ENCODE measurements at regions not wholly inside any gene's neighbourhood (a gene's known extent, or its start where the extent isn't known, plus 50 kb on each side); places are given as distances from the start of the nearest gene placed in this dataset.

- FAIRE-seq: no peak
- no peaks in the 10 kb centered on the region for H3K27me3 ChIP-seq (ENCODE audit: control insufficient read depth, insufficient read depth, low read length)
These were observed 65.1 kb upstream of the ETV6 start for GRCh38 chr12:11584221-11584855.

GRCh38 chr12:11592484-11592883 lies 57.0 kb upstream of the ETV6 start:
- no peak for TF ChIP-seq CTCF (IDR thresholded peaks at IDR 0.05; ENCODE audit: borderline replicate concordance, extremely low read depth, insufficient read depth)
- no peak overlapping the region for H3K27ac ChIP-seq (ENCODE audit: low read depth in 2 of 2, low read length in 2 of 2)
- no peak overlapping the region for H3K9ac ChIP-seq (ENCODE audit: low read length in 3 of 3)
- H3K27me3 ChIP-seq (ENCODE audit: control insufficient read depth, insufficient read depth, low read length): no peaks in the 10 kb centered on the region
- H3K4me3 ChIP-seq (ENCODE audit: low read length in 3 of 3): no peak overlapping the region
- intact Hi-C loops (cut with DNase I): no loop called here
- DNase-seq: no peak
- H3K9me3 ChIP-seq (ENCODE audit: control insufficient read depth in 2 of 3, insufficient read depth in 1 of 3, low read length in 3 of 3): no peaks in the 10 kb centered on the region
- no peak for FAIRE-seq
- H3K36me3 ChIP-seq (ENCODE audit: control insufficient read depth in 2 of 3, insufficient read depth in 3 of 3, low read length in 3 of 3): no peaks in the 10 kb centered on the region
- no peaks in the 10 kb centered on the region for H3K4me1 ChIP-seq (ENCODE audit: control insufficient read depth in 2 of 3, insufficient read depth in 2 of 3, low read depth in 1 of 3, low read length in 3 of 3)

More at GRCh38 chr12:11584221-11584855, 65.1 kb upstream of the ETV6 start:
- no peaks in the 10 kb centered on the region for H3K9me3 ChIP-seq (ENCODE audit: control insufficient read depth in 2 of 3, insufficient read depth in 1 of 3, low read length in 3 of 3)
- no peak for TF ChIP-seq CTCF (IDR thresholded peaks at IDR 0.05; ENCODE audit: borderline replicate concordance, extremely low read depth, insufficient read depth)
- no peak for DNase-seq
- no peaks in the 10 kb centered on the region for H3K36me3 ChIP-seq (ENCODE audit: control insufficient read depth in 2 of 3, insufficient read depth in 3 of 3, low read length in 3 of 3)
- no peaks in the 10 kb centered on the region for H3K4me1 ChIP-seq (ENCODE audit: control insufficient read depth in 2 of 3, insufficient read depth in 2 of 3, low read depth in 1 of 3, low read length in 3 of 3)
- H3K4me3 ChIP-seq (ENCODE audit: low read length in 3 of 3): no peak overlapping the region
- no peak overlapping the region for H3K27ac ChIP-seq (ENCODE audit: low read depth in 2 of 2, low read length in 2 of 2)
- H3K9ac ChIP-seq (ENCODE audit: low read length in 3 of 3): no peak overlapping the region
- intact Hi-C loops (cut with DNase I): loop anchor here (5.0 to 10.0 kb wide), 2 partner anchors 448 to 740 kb away; no protein-coding TSS in a partner anchor

- no peak overlapping the region for H3K9ac ChIP-seq (ENCODE audit: low read length in 3 of 3)
- no peaks in the 10 kb centered on the region for H3K27me3 ChIP-seq (ENCODE audit: control insufficient read depth, insufficient read depth, low read length)
- H3K4me3 ChIP-seq (ENCODE audit: low read length in 3 of 3): no peak overlapping the region
- intact Hi-C loops (cut with DNase I): no loop called here
- no peak for FAIRE-seq
- no peaks in the 10 kb centered on the region for H3K36me3 ChIP-seq (ENCODE audit: control insufficient read depth in 2 of 3, insufficient read depth in 3 of 3, low read length in 3 of 3)
- no peaks in the 10 kb centered on the region for H3K4me1 ChIP-seq (ENCODE audit: control insufficient read depth in 2 of 3, insufficient read depth in 2 of 3, low read depth in 1 of 3, low read length in 3 of 3)
- H3K27ac ChIP-seq (ENCODE audit: low read depth in 2 of 2, low read length in 2 of 2): no peak overlapping the region
- TF ChIP-seq CTCF (IDR thresholded peaks at IDR 0.05; ENCODE audit: borderline replicate concordance, extremely low read depth, insufficient read depth): no peak
- no peak for DNase-seq
- H3K9me3 ChIP-seq (ENCODE audit: control insufficient read depth in 2 of 3, insufficient read depth in 1 of 3, low read length in 3 of 3): no peaks in the 10 kb centered on the region
These were observed 56.5 kb upstream of the ETV6 start for GRCh38 chr12:11593013-11593412.

DNA sequence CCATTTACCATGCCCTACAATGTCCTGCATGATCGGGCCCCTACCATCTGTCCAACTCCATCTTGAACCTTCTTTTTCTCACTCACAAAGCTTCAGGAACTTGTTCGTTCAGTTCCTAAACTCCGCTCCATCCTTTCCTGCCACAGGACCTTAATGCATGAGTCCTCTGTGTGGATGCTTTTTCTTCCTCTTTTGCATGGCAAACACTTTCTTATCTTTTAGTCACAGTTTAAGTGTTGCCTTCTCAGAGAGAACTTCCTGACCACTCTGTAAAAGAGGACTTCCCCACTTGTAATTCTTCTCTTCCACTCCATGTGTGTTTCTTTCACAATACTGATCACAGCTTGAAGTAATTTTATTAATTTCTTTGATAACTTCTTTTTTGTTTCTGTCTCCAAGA lies 54.4 kb upstream of the ETV6 start:
- Histone ChIP-seq H3K4me3 (ENCODE audit: low read length in 3 of 3) (no peak overlapping the region), H3K9ac (ENCODE audit: low read length in 3 of 3) (no peak overlapping the region), H3K27ac (ENCODE audit: low read depth in 2 of 2, low read length in 2 of 2) (no peak overlapping the region), H3K4me1 (ENCODE audit: control insufficient read depth in 2 of 3, insufficient read depth in 2 of 3, low read depth in 1 of 3, low read length in 3 of 3) (no peaks in the 10 kb centered on the region), H3K27me3 (ENCODE audit: control insufficient read depth, insufficient read depth, low read length) (no peaks in the 10 kb centered on the region), H3K9me3 (ENCODE audit: control insufficient read depth in 2 of 3, insufficient read depth in 1 of 3, low read length in 3 of 3) (no peaks in the 10 kb centered on the region), H3K36me3 (ENCODE audit: control insufficient read depth in 2 of 3, insufficient read depth in 3 of 3, low read length in 3 of 3) (no peaks in the 10 kb centered on the region)
- DNase-seq: no peak
- intact Hi-C loops (cut with DNase I): no loop called here
- FAIRE-seq: no peak
- TF ChIP-seq CTCF (IDR thresholded peaks at IDR 0.05; ENCODE audit: borderline replicate concordance, extremely low read depth, insufficient read depth): no peak
